ENCODE measurements at regions not wholly inside any gene's neighbourhood (a gene's known extent, or its start where the extent isn't known, plus 50 kb on each side); places are given as distances from the start of the nearest gene placed in this dataset.
"Not testable (repeated sequence)": the region's sequence is repeated elsewhere in the genome, so short reads cannot be mapped to it uniquely, and the experiment has no call there.

DNA sequence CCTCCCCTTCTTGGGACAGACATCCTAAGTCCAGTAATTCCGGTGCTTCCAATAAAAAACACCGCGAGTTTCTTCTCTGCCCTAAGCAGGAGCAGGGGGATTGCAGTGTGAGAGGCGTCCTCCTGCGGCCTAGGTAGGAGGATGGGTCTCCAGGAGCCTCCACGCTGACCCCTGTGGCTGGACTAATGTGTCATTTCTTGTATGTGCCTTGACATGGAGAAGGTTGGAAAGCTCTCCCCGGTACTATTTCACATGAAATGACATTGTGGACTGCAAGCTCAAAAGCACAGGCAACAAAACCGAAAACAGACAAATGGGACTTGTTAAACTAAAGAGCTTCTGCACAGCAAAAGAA lies 66.6 kb upstream of the ENPP6 start:
- intact Hi-C loops (cut with DNase I): loop anchor here (5.0 kb wide), 1 partner anchor 58 kb away; no protein-coding TSS in a partner anchor
- no peak for DNase-seq (ENCODE audit: missing footprints)
- ATAC-seq: no peak

GRCh38 chr4:184283659-184284335 lies 66.1 kb upstream of the ENPP6 start:
- DNase-seq (ENCODE audit: missing footprints) (no peak), ATAC-seq (no peak)
- intact Hi-C loops (cut with DNase I): loop anchor here (5.0 kb wide), 1 partner anchor 59 kb away; no protein-coding TSS in a partner anchor

DNA sequence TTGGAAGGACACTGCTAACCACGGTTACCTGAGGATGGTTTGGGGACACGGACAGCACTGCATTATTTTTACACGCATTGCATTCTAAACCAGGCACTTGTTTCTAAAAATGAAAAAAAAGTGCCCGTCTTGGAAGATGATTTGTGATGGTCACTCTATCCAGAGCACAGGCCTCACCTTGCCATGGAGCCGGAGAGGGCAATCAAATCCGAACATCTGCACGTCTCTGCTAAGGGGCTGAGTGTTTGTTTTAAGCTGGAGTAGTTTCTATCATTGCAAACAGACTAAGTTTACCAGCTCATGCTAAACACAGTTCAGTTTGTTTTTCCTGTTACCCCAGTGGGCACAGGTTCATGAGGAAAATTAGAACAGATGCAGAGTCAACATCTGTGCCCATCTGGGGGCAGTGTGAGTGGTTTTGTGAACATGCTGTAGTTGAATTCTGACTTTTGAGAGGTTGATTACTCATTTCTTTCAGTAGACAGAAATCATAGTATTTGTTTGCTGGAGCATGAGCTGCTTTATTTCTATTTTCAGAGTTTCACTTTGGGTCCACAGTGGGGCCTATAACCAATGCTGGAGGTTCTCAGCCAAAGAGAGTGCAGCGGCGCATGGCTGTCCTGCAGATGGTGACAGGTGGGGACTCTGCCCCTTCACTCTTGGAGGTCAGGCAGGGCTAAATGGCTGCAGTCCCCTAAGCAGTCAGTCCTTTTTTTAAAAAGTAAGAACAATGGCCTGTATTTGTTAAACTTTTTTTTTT lies 65.4 kb upstream of the ENPP6 start:
- DNase-seq (ENCODE audit: missing footprints): no peak
- intact Hi-C loops (cut with DNase I): loop anchor here (5.0 kb wide), 1 partner anchor 59 kb away; no protein-coding TSS in a partner anchor
- ATAC-seq: no peak

DNA sequence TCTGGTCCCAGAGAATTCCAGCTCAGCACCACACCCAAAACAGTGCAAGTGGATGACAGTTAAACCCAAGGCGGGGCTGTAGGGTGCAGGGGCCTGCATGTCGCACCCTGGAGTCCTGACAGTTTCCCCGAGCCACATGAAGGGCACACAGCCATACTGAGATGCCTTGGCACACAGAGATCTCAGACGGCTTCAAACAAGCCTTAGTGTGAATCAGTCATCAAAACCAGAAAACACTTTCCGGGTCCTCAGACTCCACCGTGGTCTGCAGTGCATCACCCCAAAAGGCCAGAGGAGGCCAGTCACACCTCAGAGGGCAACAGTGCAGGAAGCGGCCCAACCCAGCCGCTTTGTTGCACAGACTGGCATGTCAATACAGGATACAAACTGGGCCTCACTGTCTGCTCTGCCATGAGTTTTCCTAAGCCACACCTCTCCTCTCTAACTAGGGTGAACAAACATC lies 64.6 kb upstream of the ENPP6 start:
- intact Hi-C loops (cut with DNase I): loop anchor here (5.0 kb wide), 1 partner anchor 60 kb away; no protein-coding TSS in a partner anchor
- ATAC-seq (no peak), DNase-seq (ENCODE audit: missing footprints) (peak; percentile 55)

GRCh38 chr4:184281231-184282139 lies 63.8 kb upstream of the ENPP6 start:
- ATAC-seq (no peak), DNase-seq (ENCODE audit: missing footprints) (no peak)
- intact Hi-C loops (cut with DNase I): loop anchor here (5.0 kb wide), 1 partner anchor 61 kb away; no protein-coding TSS in a partner anchor

DNA sequence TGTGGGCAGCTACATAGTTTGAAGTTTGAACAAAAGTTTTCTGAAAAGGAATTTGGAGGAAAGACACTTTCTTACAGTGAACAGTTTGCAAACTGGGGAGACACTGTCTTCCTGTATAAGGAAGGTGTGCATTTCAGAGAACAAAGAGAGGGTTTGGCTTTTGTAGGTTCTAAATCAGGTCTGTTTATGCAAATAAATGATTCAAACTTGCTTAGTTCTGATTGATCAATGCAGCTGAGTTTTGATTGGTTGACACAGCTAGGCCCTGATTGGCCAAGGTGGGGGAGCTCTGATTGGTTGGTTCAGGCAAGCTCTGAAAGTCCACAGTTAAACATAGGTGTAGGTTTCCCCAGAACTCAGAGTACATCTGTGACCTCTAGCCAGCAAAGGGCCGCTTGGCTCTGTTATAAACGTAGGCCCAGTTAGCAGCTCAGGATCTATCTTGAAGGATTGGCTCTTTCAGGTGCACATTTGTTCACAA lies 63.0 kb upstream of the ENPP6 start:
- ATAC-seq (no peak), DNase-seq (ENCODE audit: missing footprints) (no peak)
- intact Hi-C loops (cut with DNase I): loop anchor here (5.0 kb wide), 1 partner anchor 62 kb away; no protein-coding TSS in a partner anchor

- DNase-seq (ENCODE audit: missing footprints) (no peak), ATAC-seq (no peak)
- intact Hi-C loops (cut with DNase I): loop anchor here (5.0 kb wide), 1 partner anchor 62 kb away; no protein-coding TSS in a partner anchor
Measured at GRCh38 chr4:184280137-184280536, 62.5 kb upstream of the ENPP6 start.

GRCh38 chr4:184279496-184280061 lies 61.9 kb upstream of the ENPP6 start:
- ATAC-seq: no peak
- DNase-seq (ENCODE audit: missing footprints): no peak
- intact Hi-C loops (cut with DNase I): loop anchor here (5.0 kb wide), 1 partner anchor 63 kb away; no protein-coding TSS in a partner anchor

- ATAC-seq; DNase-seq (ENCODE audit: missing footprints); intact Hi-C loops (cut with DNase I): not testable (repeated sequence)
Measured at GRCh38 chr4:184277769-184278168, 60.1 kb upstream of the ENPP6 start.

- ATAC-seq; intact Hi-C loops (cut with DNase I); DNase-seq (ENCODE audit: missing footprints): not testable (repeated sequence)
Measured at GRCh38 chr4:184277010-184277409, 59.3 kb upstream of the ENPP6 start.

- intact Hi-C loops (cut with DNase I); DNase-seq (ENCODE audit: missing footprints); ATAC-seq: not testable (repeated sequence)
Measured at GRCh38 chr4:184276346-184276745, 58.7 kb upstream of the ENPP6 start.

DNA sequence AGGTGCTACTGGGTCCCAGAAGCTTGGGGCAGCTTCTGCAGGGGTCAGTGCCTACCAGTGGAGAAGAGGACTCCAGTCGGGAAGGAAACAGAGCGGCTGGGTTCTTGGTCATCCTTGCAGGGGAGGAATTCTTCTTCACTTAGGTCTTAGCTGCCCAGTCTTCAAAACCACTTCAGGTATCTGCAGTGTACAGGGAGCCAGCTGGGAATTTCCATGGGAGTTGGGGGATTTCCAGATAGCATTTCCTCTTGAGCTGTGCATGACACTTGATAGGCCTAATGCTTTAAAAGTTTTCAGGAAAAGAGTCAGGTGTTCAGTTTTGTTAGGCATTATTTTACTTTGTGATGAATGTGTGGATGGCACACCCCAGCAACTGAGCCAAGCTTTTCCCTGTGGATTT lies 58.1 kb upstream of the ENPP6 start:
- no peak for ATAC-seq
- DNase-seq (ENCODE audit: missing footprints): no peak
- intact Hi-C loops (cut with DNase I): no loop called here

DNA sequence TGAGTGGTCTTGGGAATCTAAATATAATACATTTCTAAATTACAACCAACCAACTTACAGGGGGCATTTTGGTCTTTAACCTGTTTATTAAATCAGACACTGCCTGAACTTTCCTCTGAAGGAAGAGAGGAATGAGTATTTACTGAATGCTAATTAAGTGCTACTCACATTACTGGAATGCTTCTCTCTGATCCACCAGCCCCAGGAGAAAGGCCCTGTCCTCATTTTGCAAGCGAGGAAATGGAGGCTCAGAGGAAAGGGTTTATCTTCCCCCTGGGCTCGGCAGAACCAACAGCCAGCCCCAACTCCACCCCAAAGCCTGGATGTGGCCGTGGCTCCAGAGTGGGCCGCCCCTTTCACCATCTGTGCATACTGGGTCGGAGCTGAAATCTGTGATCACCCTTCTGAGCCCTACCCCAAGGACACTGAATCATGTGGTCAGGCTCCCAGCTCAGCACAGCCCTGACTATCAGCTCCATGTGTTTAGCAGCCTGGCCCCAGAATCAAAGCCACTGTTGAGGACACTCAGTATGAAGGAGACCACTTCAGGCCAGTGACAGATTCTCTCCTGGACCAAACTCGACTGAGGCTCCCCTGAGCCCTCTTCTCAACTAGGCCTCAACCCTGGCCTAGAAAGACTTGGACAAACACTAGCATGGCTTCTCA lies 56.7 kb upstream of the ENPP6 start:
- intact Hi-C loops (cut with DNase I): no loop called here
- no peak for DNase-seq (ENCODE audit: missing footprints)
- ATAC-seq: peak; percentile 44

- intact Hi-C loops (cut with DNase I): no loop called here
- ATAC-seq: no peak
Measured at GRCh38 chr4:184273166-184274147, 55.8 kb upstream of the ENPP6 start.

GRCh38 chr4:184270808-184271413 lies 53.2 kb upstream of the ENPP6 start:
- no peak for DNase-seq (ENCODE audit: missing footprints)
- no peak for ATAC-seq
- intact Hi-C loops (cut with DNase I): no loop called here

More at GRCh38 chr4:184273166-184274147, 55.8 kb upstream of the ENPP6 start:
- no peak for DNase-seq (ENCODE audit: missing footprints)

DNA sequence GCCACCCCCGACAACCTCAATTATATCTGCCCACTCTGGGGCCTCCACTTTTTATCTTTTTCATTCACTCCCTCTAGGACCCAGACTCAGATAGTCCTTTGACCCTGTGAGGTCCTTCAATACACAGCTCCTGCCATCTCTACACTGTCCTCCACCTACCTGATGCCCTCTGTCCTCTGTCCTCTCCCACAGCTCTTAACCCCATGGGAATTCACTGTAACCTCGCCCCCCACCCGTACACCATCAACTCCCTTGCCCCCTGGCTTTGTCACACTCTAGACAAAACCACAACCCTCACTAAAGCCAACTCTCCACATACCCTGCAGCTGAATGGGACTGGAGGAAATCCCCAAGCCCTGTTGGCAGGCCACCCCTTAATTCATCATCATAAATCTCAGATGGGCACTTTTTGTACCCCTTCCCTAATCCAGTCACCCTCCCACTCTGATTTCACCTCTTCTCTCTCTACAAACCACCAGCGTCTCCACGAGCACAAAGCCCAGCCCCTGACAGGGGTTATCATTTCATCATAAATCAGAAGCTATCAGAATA lies 52.3 kb upstream of the ENPP6 start:
- no peak for ATAC-seq
- no peak for DNase-seq (ENCODE audit: missing footprints)
- intact Hi-C loops (cut with DNase I): loop anchor here (5.0 kb wide), 2 partner anchors 202 to 377 kb away; partner anchors contain the start of genes CASP3, IRF2 and PRIMPOL

All from Right ventricle myocardium inferior (tissue), 1 donor.